Tibial nerve (tissue), 4 donors: ENCODE measurements at regions not wholly inside any gene's neighbourhood (a gene's known extent, or its start where the extent isn't known, plus 50 kb on each side); places are given as distances from the start of the nearest gene placed in this dataset.
"Not testable (repeated sequence)": the region's sequence is repeated elsewhere in the genome, so short reads cannot be mapped to it uniquely, and the experiment has no call there.

ENCODE experiments used
- DNase-seq, 2 donors: peaks; one replicate each; pipeline ENCODE4 v3.0.0-alpha.2; 2019; ENCODE audit warnings: low spot score in 2 of 2
- H3K27ac ChIP-seq, 4 donors: fragments of 200-600 bp; sonication (generic) in 3 of 4; one replicate each; pipeline ENCODE4 v1.5.1; 2017 to 2019; ENCODE audit warnings: mild to moderate bottlenecking in 1 of 4
- H3K27me3 ChIP-seq, 2 donors: fragments of 200-600 bp; sonication (generic) in 1 of 2; one replicate each; pipeline versions ENCODE4 v1.5.1 to v1.6.0; 2017 to 2019
- H3K36me3 ChIP-seq, 3 donors: fragments of 200-600 bp; sonication (generic); one replicate each; pipeline ENCODE4 v1.5.1; 2018 to 2019
- H3K4me1 ChIP-seq, 4 donors: fragments of 200-600 bp; sonication (generic) in 3 of 4; one replicate each; pipeline ENCODE4 v1.5.1; 2017 to 2019
- H3K4me3 ChIP-seq, 4 donors: fragments of 200-600 bp; sonication (generic) in 3 of 4; one replicate each; pipeline ENCODE4 v1.5.1; 2017 to 2019; ENCODE audit warnings: mild to moderate bottlenecking in 1 of 4, moderate library complexity in 1 of 4
- H3K9me3 ChIP-seq, 4 donors: fragments of 200-600 bp; sonication (generic) in 3 of 4; one replicate each; pipeline ENCODE4 v1.5.1; 2017 to 2019
- WGBS, 2 donors: methylation state at CpG; one replicate each; pipeline ENCODE4 v1.1.5; 2018; 5-methylcytosine and 5-hydroxymethylcytosine counted together

- H3K9me3 ChIP-seq, H3K4me3 ChIP-seq, H3K36me3 ChIP-seq, H3K27me3 ChIP-seq, DNase-seq, H3K27ac ChIP-seq, H3K4me1 ChIP-seq: not testable (repeated sequence)
- WGBS, 2 donors: 82 to 86% methylated on average over 2 of the region's 5 CpGs
Measured at GRCh38 chr1:149274493-149274892, 171.1 kb upstream of the NBPF9 start.

GRCh38 chr1:149275802-149276201, 172.5 kb upstream of the NBPF9 start:
- not testable (repeated sequence) for H3K4me1 ChIP-seq, H3K27ac ChIP-seq, H3K27me3 ChIP-seq, H3K36me3 ChIP-seq, H3K9me3 ChIP-seq, DNase-seq, H3K4me3 ChIP-seq
- no CpG with 5 or more reads among the region's 6 CpGs for WGBS, 2 donors

GRCh38 chr1:149276496-149276895, 173.1 kb upstream of the NBPF9 start:
- not testable (repeated sequence) for H3K4me3 ChIP-seq, H3K27me3 ChIP-seq, H3K36me3 ChIP-seq, H3K4me1 ChIP-seq, DNase-seq, H3K27ac ChIP-seq, H3K9me3 ChIP-seq
- WGBS, 2 donors: no CpG with 5 or more reads among the region's 5 CpGs

GRCh38 chr1:149278156-149278555, 174.8 kb upstream of the NBPF9 start:
- no CpG with 5 or more reads among the region's 2 CpGs for WGBS, 2 donors

GRCh38 chr1:149279015-149279414, 175.7 kb upstream of the NBPF9 start:
- H3K27me3 ChIP-seq, DNase-seq, H3K9me3 ChIP-seq, H3K27ac ChIP-seq, H3K4me3 ChIP-seq, H3K4me1 ChIP-seq, H3K36me3 ChIP-seq: not testable (repeated sequence)

More at GRCh38 chr1:149278156-149278555, 174.8 kb upstream of the NBPF9 start:
- not testable (repeated sequence) for H3K27me3 ChIP-seq, H3K36me3 ChIP-seq, H3K27ac ChIP-seq, H3K4me1 ChIP-seq, H3K9me3 ChIP-seq, H3K4me3 ChIP-seq, DNase-seq

- not testable (repeated sequence) for H3K27ac ChIP-seq, H3K27me3 ChIP-seq, H3K9me3 ChIP-seq, H3K4me1 ChIP-seq, H3K36me3 ChIP-seq, H3K4me3 ChIP-seq, DNase-seq
- 95 to 100% methylated on average over 1 of the region's 2 CpGs for WGBS, 2 donors
Measured at GRCh38 chr1:149279512-149279911, 176.2 kb upstream of the NBPF9 start.

GRCh38 chr1:149284773-149285172, 181.4 kb upstream of the NBPF9 start:
- not testable (repeated sequence) for DNase-seq, H3K36me3 ChIP-seq, H3K27ac ChIP-seq, H3K27me3 ChIP-seq, H3K4me3 ChIP-seq, H3K9me3 ChIP-seq, H3K4me1 ChIP-seq
- WGBS, 2 donors: no CpG with 5 or more reads among the region's 4 CpGs

GRCh38 chr1:149285205-149285604, 181.9 kb upstream of the NBPF9 start:
- H3K4me3 ChIP-seq, H3K9me3 ChIP-seq, DNase-seq, H3K36me3 ChIP-seq, H3K27me3 ChIP-seq, H3K27ac ChIP-seq, H3K4me1 ChIP-seq: not testable (repeated sequence)
- WGBS, 2 donors: no CpG with 5 or more reads among the region's 14 CpGs

- H3K9me3 ChIP-seq, H3K27ac ChIP-seq, H3K27me3 ChIP-seq, H3K36me3 ChIP-seq, H3K4me1 ChIP-seq: not testable (repeated sequence)
- H3K4me3 ChIP-seq: peak overlapping the region in 1 of 4 donors; percentile 33
- peak in 1 of 2 donors; percentile 10 for DNase-seq
- 0% methylated on average over 4 of the region's 38 CpGs; no CpG with 5 or more reads in 1 of the 2 donors for WGBS, 2 donors
Measured at GRCh38 chr1:149285638-149286037, 182.3 kb upstream of the NBPF9 start.

GRCh38 chr1:149288580-149288979, 185.2 kb upstream of the NBPF9 start:
- H3K4me1 ChIP-seq, H3K4me3 ChIP-seq, DNase-seq, H3K9me3 ChIP-seq, H3K27me3 ChIP-seq, H3K36me3 ChIP-seq, H3K27ac ChIP-seq: not testable (repeated sequence)
- WGBS, 2 donors: 70 to 89% methylated on average over 1 of the region's 1 CpG

GRCh38 chr1:149300478-149301218, 174.2 kb upstream of the NBPF19 start:
- H3K27ac ChIP-seq, DNase-seq, H3K27me3 ChIP-seq, H3K36me3 ChIP-seq, H3K4me1 ChIP-seq, H3K9me3 ChIP-seq, H3K4me3 ChIP-seq: not testable (repeated sequence)
- no CpG with 5 or more reads among the region's 3 CpGs for WGBS, 2 donors

- not testable (repeated sequence) for H3K27me3 ChIP-seq, H3K9me3 ChIP-seq, H3K36me3 ChIP-seq, H3K4me1 ChIP-seq, DNase-seq, H3K27ac ChIP-seq, H3K4me3 ChIP-seq
- 53% methylated on average over 3 of the region's 4 CpGs for WGBS, 2 donors
Measured at GRCh38 chr1:149301282-149301681, 173.6 kb upstream of the NBPF19 start.

- not testable (repeated sequence) for H3K9me3 ChIP-seq
Measured at GRCh38 chr1:149304796-149305195, 170.0 kb upstream of the NBPF19 start.

GRCh38 chr1:149307640-149308039, 167.2 kb upstream of the NBPF19 start:
- not testable (repeated sequence) for H3K4me3 ChIP-seq, H3K27me3 ChIP-seq, H3K4me1 ChIP-seq, DNase-seq, H3K36me3 ChIP-seq, H3K27ac ChIP-seq, H3K9me3 ChIP-seq
- no CpG with 5 or more reads among the region's 8 CpGs for WGBS, 2 donors

More at GRCh38 chr1:149304796-149305195, 170.0 kb upstream of the NBPF19 start:
- no CpG with 5 or more reads among the region's 2 CpGs for WGBS, 2 donors
- H3K36me3 ChIP-seq, H3K27ac ChIP-seq, H3K4me1 ChIP-seq, H3K4me3 ChIP-seq, H3K27me3 ChIP-seq, DNase-seq: not testable (repeated sequence)
